DOHH2 (cell line): ENCODE measurements at regions not wholly inside any gene's neighbourhood (a gene's known extent, or its start where the extent isn't known, plus 50 kb on each side); places are given as distances from the start of the nearest gene placed in this dataset.

Experiments
- CTCF ChIP-seq: fragments of 200-600 bp; sonication (generic); IDR thresholded peaks from one replicate; pipeline ENCODE4 v1.5.1; 2014; ENCODE audit warnings: antibody characterized with exemption, mild to moderate bottlenecking, low read depth, low read length; ENCODE audit not compliant: poor library complexity, severe bottlenecking
- EZH2phosphoT487 ChIP-seq: fragments of 200-600 bp; sonication (generic); IDR thresholded peaks from 2 replicates; pipeline ENCODE4 v1.6.1; 2017; ENCODE audit warnings: borderline replicate concordance, mild to moderate bottlenecking, antibody characterized with exemption, low read length, moderate library complexity, mixed read lengths

DNA sequence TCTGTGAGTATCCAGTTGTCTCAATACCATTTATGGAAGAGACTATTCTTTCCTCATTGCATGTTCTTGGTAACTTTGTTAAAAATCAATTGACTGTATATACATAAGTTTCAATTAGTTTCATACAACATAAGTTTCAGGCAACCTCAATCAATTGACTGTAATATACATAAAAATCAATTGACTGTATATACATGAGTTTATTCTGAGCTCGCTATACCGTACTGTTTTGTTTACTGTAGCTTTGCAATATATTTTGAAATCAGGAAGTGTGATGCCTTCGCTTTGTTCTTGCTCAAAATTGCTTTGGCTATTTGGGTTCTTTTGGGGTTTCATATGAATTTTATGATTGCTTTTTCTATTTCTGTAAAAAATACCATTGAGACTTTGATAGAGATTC, 392.0 kb downstream of the BTG1 start:
- no peak for TF ChIP-seq CTCF
- TF ChIP-seq EZH2phosphoT487, result no peak
